ENCODE measurements at regions not wholly inside any gene's neighbourhood (a gene's known extent, or its start where the extent isn't known, plus 50 kb on each side); places are given as distances from the start of the nearest gene placed in this dataset.
"Not testable (repeated sequence)": the region's sequence is repeated elsewhere in the genome, so short reads cannot be mapped to it uniquely, and the experiment has no call there.

DNA sequence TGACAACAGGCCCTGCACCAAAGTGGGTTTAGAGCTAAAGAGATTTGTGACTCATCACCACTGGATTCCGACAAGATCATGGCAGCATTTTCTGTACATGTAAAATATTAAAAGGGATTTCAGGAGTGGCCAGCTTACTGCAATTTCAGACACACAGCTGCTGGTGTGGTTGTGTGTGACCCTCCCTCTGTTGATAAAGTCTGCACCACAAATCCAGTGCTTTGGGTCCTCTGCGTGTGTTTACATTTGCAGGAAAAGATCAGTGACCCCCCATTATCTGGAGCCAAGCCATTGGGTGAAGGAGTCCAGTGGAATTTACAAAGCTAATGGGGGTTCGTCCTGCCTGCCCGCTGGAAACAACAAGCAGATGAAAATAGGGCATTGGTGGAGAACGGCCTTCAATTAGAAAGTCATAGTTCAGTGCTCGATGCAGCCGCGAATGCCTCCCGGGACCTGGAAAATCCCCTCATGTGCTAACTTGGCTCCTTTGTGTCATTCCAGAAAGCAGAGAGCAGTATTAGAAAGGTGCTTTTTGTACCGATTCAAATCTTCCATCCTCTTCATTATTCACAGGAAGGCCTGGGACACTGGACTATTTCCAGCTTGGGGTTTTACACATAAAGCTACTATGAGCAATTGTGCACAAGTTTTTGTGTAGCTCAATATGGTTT is 188.5 kb upstream of the TMEM132C start:
- DNase-seq (ENCODE audit: low spot score), result no peak

DNA sequence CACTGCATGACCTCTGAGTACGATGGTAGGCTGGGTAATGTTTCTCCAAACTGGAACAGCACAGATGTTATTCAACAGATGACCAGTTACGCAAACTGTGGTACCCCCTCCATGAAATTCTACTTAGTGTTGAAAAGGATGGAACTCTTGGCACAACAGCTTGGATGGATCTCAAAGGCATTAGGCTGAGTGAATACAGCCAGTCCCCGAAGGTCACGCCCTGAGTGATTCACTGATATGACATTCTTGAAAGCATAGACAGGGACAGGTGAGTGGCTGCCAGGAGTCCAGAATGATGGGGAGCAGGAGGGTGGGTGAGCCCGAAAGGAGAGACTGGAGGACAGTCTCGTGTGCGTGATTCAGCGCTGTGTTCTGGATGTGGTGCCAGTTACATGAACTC is 187.5 kb upstream of the TMEM132C start:
- no peak for DNase-seq (ENCODE audit: low spot score)

- DNase-seq (ENCODE audit: low spot score), result no peak
Measured at GRCh38 chr12:128083132-128083729, 183.7 kb upstream of the TMEM132C start.

DNA sequence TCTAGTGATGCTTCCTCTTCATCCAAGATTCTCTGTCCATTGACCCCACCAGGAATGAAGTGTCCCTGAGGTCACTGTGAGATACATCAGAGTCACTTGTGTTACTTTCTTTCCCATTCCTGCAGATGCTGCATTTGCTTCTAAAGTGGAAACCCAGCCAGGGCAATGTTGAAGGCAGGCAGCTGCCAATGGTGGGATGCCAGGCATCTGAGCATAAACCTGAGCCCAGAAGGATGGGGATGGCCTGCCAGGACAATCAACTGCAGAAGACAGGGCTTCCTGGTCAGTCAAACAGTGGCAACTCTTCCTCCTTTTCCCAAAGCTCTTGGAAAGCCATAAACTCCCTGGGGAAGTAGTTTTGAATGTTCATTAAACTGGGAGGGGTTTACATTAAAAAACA is 178.0 kb upstream of the TMEM132C start:
- no peak for DNase-seq (ENCODE audit: low spot score)

GRCh38 chr12:128089961-128090360 is 177.0 kb upstream of the TMEM132C start:
- DNase-seq (ENCODE audit: low spot score), result no peak

GRCh38 chr12:128091101-128091720 is 175.8 kb upstream of the TMEM132C start:
- DNase-seq (ENCODE audit: low spot score), result no peak

DNA sequence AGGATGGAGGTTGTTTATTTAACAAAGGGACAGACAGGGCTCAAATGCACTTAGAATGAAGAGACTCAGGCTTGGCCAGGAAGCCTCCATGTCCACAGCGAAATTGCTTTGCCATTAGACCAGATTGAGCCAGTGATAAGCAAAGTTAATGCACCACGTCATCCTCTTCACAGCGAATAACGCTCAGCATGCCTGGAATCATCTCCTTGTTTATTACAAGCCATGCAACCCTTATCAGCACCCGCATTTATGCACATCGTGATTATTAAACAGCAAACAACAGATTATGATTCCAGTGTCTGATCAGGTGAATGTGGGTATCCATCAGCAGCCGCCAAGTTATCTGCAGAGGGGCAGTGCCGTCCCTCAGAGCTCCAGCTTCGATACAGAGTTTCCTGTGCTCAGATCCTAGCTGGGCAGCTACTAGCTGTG is 175.0 kb upstream of the TMEM132C start:
- no peak for DNase-seq (ENCODE audit: low spot score)

DNA sequence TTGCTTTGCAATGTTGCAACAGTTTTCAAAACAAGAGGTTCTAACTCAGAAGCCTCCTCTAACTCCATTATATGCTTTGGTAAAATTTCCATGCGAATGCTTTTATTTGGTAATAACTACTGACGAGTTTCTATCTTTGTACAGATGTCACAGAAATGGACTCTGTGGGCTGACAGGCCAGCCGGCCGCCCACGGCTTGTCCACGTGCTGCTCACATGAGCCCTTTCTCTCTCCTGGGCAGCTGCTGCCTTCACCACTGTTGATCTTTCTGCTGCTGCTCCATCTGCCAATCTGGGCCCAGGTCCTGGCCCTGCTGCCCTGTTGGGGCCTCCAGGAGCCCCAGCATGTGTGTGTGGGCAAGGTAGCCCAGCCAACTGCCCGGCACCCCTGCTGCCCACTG is 168.2 kb upstream of the TMEM132C start:
- DNase-seq (ENCODE audit: low spot score), result no peak

DNA sequence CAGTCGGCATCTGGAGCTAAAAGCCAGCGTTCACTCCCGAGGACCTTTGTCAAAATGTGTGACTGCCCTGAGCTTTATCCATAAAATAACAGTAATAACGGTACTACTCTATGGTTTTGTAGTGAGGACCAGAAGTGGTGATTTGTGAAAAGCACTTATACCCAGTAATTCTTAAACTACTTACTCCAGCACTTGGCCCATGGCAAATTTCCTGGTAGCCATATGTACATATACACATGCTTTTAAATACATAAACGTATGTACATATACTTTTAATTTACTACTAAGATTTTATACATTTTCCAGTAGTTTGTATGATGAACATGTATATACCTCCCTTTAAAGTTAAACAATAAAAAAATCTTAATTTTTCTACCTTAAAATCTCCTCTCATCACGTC is 163.8 kb upstream of the TMEM132C start:
- DNase-seq (ENCODE audit: low spot score), result no peak

DNA sequence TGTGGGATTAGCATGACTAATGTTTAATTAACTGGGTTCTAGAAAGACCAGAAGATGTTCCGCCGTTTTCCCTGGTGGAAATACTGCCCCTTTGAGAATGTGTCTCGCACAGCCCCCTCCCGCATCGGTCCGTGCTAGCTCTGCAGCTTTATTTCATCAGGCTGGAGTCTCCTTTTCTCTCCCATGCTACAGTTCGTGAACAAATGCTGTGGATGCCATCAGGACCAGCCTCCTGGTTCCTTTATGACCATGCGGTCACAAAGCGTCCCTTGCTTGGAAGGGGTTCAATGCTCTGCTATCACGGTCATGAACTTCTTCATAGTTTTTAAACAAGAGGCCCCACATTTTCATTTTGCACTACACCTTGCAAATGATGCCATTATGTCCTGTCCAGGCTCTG is 157.7 kb upstream of the TMEM132C start:
- DNase-seq (ENCODE audit: low spot score), result no peak

DNA sequence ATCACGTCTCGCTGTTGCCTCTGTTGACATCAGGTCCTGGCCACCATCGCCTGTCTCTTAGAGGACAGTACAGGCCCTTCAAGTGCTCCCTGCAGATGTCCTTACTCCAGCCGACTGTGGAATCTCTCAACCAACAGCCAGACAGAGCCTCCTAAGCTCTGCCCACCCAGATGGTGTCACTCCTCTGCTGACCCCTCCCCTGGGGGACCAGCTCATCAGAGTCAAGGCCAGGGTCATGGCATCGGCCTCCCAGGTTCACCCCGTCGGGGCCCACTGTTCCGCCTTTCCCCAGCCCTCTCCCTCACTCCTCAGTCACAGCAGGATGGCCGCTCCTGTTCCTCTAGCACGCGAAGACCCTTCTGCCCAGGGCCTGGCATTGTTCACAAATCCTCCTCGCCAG is 157.3 kb upstream of the TMEM132C start:
- no peak for DNase-seq (ENCODE audit: low spot score)

DNA sequence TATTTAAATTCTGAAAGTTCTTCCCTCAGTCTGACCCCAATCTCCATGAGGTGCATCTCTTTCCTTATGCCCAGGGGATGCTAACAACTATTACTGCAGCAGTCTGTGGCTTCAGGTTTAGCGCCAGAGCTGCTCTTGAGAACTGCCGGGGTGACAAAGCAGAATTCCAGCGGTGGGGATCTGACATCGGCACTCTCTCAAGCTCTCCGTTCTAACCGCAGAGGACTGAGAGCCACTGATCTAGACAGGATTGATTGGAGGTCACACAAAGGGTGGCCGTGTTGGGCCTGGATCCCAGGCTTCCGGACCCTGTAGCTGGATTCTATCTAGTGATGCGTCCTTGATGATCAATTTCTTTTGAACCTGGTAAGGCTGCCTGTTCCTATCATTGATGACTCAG is 155.6 kb upstream of the TMEM132C start:
- no peak for DNase-seq (ENCODE audit: low spot score)

GRCh38 chr12:128111951-128112350 is 155.0 kb upstream of the TMEM132C start:
- DNase-seq (ENCODE audit: low spot score), result no peak

DNA sequence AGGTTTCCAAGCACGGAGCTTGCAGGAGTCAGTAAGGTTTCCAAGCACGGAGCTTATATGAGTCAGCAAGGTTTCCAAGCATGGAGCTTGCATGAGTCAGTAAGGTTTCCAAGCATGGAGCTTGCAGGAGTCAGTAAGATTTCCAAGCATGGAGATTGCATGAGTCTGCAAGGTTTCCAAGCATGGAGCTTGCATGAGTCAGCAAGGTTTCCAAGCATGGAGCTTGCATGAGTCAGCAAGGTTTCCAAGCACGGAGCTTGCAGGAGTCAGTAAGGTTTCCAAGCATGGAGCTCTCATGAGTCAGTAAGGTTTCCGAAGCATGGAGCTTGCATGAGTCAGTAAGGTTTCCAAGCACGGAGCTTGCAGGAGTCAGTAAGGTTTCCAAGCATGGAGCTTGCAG is 153.7 kb upstream of the TMEM132C start:
- not testable (repeated sequence) for DNase-seq (ENCODE audit: low spot score)

DNA sequence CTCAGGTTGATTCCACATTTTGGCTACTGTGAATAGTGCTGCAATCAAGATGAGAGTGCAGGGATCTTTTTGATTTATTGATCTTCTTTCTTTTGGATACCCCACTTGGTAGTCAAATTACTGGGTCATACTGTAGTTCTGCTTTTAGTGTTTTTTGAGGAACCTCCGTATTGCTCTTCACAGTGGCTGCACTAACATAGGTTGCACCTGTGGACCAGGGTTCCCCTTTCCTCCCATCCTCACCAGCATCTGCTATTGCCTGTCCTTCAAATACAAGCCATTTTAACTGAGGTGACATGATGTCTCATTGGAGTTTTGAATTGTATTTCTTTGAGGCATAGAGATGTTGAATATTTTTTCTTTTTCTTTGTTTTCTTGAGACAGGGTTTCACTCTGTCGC is 152.5 kb upstream of the TMEM132C start:
- DNase-seq (ENCODE audit: low spot score), result no peak

DNA sequence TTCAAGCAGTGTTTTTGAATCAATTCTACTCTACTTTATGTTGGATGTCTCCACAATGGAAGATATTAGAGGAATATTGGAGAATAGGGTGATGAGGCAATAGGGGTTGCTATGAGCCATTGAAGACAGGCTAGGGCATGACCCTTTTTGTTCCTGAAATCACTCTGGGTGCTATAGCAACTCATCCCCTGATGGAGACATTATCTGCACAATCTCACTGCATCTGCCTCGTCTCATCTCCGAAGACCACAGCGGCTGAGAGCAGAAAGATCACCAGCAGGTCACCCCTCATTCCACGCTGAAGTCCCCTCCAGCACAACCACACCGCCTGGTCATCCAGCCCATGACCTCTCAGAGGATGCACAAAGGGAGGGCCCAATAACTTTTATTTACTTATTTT is 150.4 kb upstream of the TMEM132C start:
- DNase-seq (ENCODE audit: low spot score), result no peak

GRCh38 chr12:128120035-128120434 is 146.9 kb upstream of the TMEM132C start:
- DNase-seq (ENCODE audit: low spot score), result no peak

DNA sequence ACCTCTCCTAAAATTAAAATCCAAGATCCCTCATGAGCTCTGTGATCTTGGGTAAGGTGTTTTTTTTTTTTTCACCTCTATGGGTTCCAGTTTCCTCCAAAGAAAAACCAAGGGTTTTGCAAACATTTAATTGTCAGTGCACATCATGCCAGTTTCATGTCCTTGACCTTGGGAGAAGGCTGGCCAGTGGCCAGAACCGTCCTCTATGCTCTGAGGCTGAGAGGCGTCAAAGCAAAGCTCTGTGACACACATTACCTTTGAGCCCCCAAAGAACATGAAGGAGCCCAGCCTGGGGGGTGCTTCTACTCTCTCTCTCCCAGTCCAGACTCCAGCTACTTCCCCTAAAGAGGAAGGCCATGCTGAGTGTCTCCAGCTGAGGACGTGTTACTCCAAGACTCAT is 145.5 kb upstream of the TMEM132C start:
- DNase-seq (ENCODE audit: low spot score), result no peak

DNA sequence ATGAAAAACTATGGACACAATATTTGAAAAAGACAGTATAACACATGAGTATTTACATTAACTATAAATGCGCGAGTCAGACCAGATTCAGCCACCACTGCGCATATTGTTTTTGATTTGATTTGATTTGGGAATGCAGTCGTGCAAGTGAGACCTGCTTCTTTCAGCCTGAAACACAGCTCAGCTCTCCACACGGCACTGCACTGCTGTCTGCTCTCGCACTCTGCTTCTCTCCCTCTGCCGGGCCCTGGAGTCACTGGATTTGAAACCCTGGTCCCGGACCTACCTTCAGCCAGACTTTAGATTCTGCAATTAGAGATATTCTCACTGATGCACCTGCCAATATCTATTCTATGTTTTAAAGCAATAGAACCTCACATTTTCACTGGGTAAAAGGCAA is 143.9 kb upstream of the TMEM132C start:
- no peak for DNase-seq (ENCODE audit: low spot score)

GRCh38 chr12:128131955-128132354 is 135.0 kb upstream of the TMEM132C start:
- DNase-seq (ENCODE audit: low spot score), result no peak

DNA sequence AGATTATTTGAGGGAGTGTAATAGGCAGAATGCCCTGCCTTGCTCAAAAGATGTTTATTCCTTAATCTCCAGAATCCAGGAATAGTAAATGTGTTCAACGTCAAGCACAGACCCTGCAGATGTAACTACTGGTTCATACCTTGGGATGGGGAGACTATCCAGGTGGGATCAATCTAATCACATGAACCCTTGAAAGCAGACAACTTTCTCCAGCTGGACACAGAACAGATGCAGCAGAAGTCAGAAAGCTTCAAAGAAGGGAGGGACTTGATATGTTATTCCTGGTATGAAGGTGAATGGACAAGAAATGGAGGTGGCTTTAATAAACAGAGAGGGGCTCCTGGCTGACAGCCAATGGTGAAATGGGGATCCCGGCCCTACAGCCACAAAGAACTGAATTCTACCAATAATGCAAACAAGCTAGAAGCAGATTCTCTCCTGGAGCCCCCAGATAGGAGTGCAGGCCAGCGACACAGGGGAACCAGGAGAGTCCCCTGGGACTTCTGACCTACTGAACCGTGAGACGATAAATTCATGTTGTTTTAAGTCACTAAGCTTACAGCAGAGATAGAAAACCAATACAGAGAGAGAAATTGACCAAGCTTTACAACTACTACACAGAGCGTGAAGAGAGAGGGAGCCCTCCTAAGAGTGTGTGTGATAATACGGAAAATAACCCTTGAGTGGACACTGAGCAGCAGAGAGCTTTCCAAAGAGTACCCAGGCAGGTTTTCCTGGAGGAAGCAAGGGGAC is 133.5 kb upstream of the TMEM132C start:
- no peak for DNase-seq (ENCODE audit: low spot score)

DNA sequence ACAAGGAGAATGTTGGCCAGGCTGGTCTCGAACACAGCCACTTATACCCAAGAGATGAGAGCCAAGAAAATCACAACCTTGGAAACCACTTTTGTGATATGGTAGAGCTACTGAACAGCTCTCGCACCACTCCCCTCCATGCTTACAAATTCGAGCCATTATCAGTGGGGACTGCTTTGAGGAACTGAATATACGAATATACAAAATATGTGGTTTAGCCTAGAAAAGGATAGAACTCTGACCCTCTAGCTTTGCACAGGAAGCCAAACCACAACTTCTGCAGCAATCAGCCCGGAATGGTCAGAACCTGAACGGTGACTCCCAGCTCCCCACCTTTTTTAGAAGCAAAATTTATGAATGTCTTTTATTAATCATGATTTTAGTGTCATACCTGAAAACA is 129.8 kb upstream of the TMEM132C start:
- DNase-seq (ENCODE audit: low spot score), result no peak

GRCh38 chr12:128138125-128138524 is 128.8 kb upstream of the TMEM132C start:
- no peak for DNase-seq (ENCODE audit: low spot score)
